Left lung (tissue), 4 donors: ENCODE measurements at regions not wholly inside any gene's neighbourhood (a gene's known extent, or its start where the extent isn't known, plus 50 kb on each side); places are given as distances from the start of the nearest gene placed in this dataset.

Experiments
- ATAC-seq: fragments of 200-7000 bp; cut with Tn5 transposase; one replicate; pipeline ENCODE4 v1.9.1; 2020; ENCODE audit warnings: moderate library complexity
- DNase-seq, 4 donors: peaks; one replicate each; pipeline ENCODE4 v3.0.0-alpha.2; 2013 to 2020
- H3K27ac ChIP-seq, 2 donors: fragments of 200-600 bp; sonication (generic) in 1 of 2; one replicate each; pipeline versions ENCODE4 v1.5.0 to v1.8.0; 2020 to 2021
- H3K27me3 ChIP-seq, 2 donors: fragments of 200-600 bp; sonication (generic) in 1 of 2; one replicate each; pipeline versions ENCODE4 v1.5.0 to v1.8.0; 2020 to 2021
- H3K36me3 ChIP-seq, 2 donors: fragments of 200-600 bp; sonication (generic) in 1 of 2; one replicate each; pipeline versions ENCODE4 v1.5.0 to v1.8.0; 2020 to 2021
- H3K4me1 ChIP-seq, 2 donors: fragments of 200-600 bp; one replicate each; pipeline ENCODE4 v1.8.0; 2021
- H3K4me3 ChIP-seq, 2 donors: fragments of 200-600 bp; sonication (generic) in 1 of 2; one replicate each; pipeline versions ENCODE4 v1.5.0 to v1.8.0; 2020 to 2021; ENCODE audit warnings: mild to moderate bottlenecking in 1 of 2
- H3K9me3 ChIP-seq, 2 donors: fragments of 200-600 bp; sonication (generic) in 1 of 2; one replicate each; pipeline versions ENCODE4 v1.5.0 to v1.8.0; 2020 to 2021
- CTCF ChIP-seq, 2 donors: fragments of 200-600 bp; sonication (generic) in 1 of 2; IDR thresholded peaks; one replicate each; pipeline versions ENCODE4 v1.5.0 to v1.8.0; 2021; ENCODE audit warnings: antibody characterized with exemption in 2 of 2
- intact Hi-C, 2 donors: fragments of 100-400 bp; cut with DNase I; formaldehyde crosslinking; loops; one replicate each; pipeline versions ENCODE4 v1.11.2 to v1.14.2; 2022
- donor health status: DM: no; HTN: yes; CAD: no.
- donor health status: DM: no; HTN: no; CAD: no.

- ATAC-seq (no peak), DNase-seq (no peak)
- Histone ChIP-seq H3K27me3 (no peaks in the 10 kb centered on the region), H3K4me1 (no peaks in the 10 kb centered on the region), H3K36me3 (no peaks in the 10 kb centered on the region), H3K9me3 (peaks cover 0 to 6% of the 10 kb centered on the region in 2 donors), H3K27ac (no peak overlapping the region), H3K4me3 (no peak overlapping the region)
- intact Hi-C loops: no loop called here
- TF ChIP-seq CTCF (IDR thresholded peaks at IDR 0.05): no peak
Observed at GRCh38 chr14:55976219-55976618, 142.0 kb upstream of the PELI2 start.

- DNase-seq (no peak), ATAC-seq (no peak)
- no peaks in the 10 kb centered on the region for H3K36me3 ChIP-seq
- no peak overlapping the region for H3K27ac ChIP-seq
- H3K27me3 ChIP-seq: no peaks in the 10 kb centered on the region
- H3K4me3 ChIP-seq: no peak overlapping the region
- no peak for TF ChIP-seq CTCF (IDR thresholded peaks at IDR 0.05)
- intact Hi-C loops: no loop called here
- no peaks in the 10 kb centered on the region for H3K4me1 ChIP-seq
- H3K9me3 ChIP-seq: peaks cover 0 to 7% of the 10 kb centered on the region in 2 donors
Observed at GRCh38 chr14:55976655-55977054, 141.6 kb upstream of the PELI2 start.

GRCh38 chr14:55977392-55978150, 140.6 kb upstream of the PELI2 start:
- intact Hi-C loops: no loop called here
- Histone ChIP-seq H3K4me1 (no peaks in the 10 kb centered on the region), H3K4me3 (no peak overlapping the region), H3K9me3 (peaks cover 0 to 7% of the 10 kb centered on the region in 2 donors), H3K27ac (no peak overlapping the region), H3K27me3 (no peaks in the 10 kb centered on the region), H3K36me3 (no peaks in the 10 kb centered on the region)
- ATAC-seq (no peak), DNase-seq (peak in 1 of 4 donors; percentile 12)
- no peak for TF ChIP-seq CTCF (IDR thresholded peaks at IDR 0.05)

GRCh38 chr14:55979096-55979495, 139.1 kb upstream of the PELI2 start:
- peaks cover 0 to 7% of the 10 kb centered on the region in 2 donors for H3K9me3 ChIP-seq
- DNase-seq: no peak
- H3K27ac ChIP-seq: no peak overlapping the region
- H3K27me3 ChIP-seq: no peaks in the 10 kb centered on the region
- H3K4me3 ChIP-seq: no peak overlapping the region
- ATAC-seq: no peak
- intact Hi-C loops: no loop called here
- no peaks in the 10 kb centered on the region for H3K4me1 ChIP-seq
- no peak for TF ChIP-seq CTCF (IDR thresholded peaks at IDR 0.05)
- H3K36me3 ChIP-seq: no peaks in the 10 kb centered on the region

GRCh38 chr14:55979781-55980180, 138.4 kb upstream of the PELI2 start:
- intact Hi-C loops: no loop called here
- DNase-seq (no peak), ATAC-seq (no peak)
- no peak overlapping the region for H3K27ac ChIP-seq
- no peak overlapping the region for H3K4me3 ChIP-seq
- H3K36me3 ChIP-seq: no peaks in the 10 kb centered on the region
- no peaks in the 10 kb centered on the region for H3K27me3 ChIP-seq
- no peaks in the 10 kb centered on the region for H3K4me1 ChIP-seq
- H3K9me3 ChIP-seq: peaks cover 0 to 7% of the 10 kb centered on the region in 2 donors
- no peak for TF ChIP-seq CTCF (IDR thresholded peaks at IDR 0.05)
